ENCODE measurements at regions not wholly inside any gene's neighbourhood (a gene's known extent, or its start where the extent isn't known, plus 50 kb on each side); places are given as distances from the start of the nearest gene placed in this dataset.

DNA sequence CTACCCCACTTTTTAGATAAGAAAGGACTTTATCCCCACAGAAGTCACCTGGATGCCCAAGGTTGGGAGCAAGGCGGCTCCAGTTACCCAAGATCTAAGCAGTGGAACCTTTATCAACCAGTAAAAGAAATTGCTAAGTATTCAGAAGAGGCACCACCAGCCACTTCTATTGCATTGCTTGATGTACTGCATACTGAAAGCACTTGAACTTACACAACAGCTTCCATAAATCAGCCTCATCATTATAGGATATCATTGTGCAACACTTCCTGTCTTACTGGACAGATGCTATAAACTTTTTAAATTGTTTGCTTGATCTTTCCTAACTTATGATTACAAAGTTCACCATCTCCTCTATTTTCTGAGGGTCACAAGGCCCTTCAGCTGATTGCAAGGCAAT, 642.7 kb upstream of the CXADR start:
- CTCF ChIA-PET, result no interaction called here
- no peak overlapping the region for H3K4me3 Mint-ChIP-seq (ENCODE audit: low read depth, unreplicated experiment)
- no peak for DNase-seq
- H3K27ac Mint-ChIP-seq (ENCODE audit: unreplicated experiment), result no peak overlapping the region
- H3K36me3 Mint-ChIP-seq (ENCODE audit: insufficient read depth, unreplicated experiment), result no peaks in the 10 kb centered on the region
- no peaks in the 10 kb centered on the region for H3K9me3 Mint-ChIP-seq (ENCODE audit: low read depth, unreplicated experiment)
- intact Hi-C loops (cut with micrococcal nuclease; ENCODE audit: unreplicated experiment), result no loop called here
- BruUV-seq (replicated peaks), result no TSS peak
- no peak for TF ChIP-seq CTCF (IDR thresholded peaks at IDR 0.05; ENCODE audit: unreplicated experiment)
- H3K4me1 Mint-ChIP-seq (ENCODE audit: low read depth, unreplicated experiment), result no peaks in the 10 kb centered on the region
- H3K27me3 Mint-ChIP-seq (ENCODE audit: unreplicated experiment), result no peaks in the 10 kb centered on the region

DNA sequence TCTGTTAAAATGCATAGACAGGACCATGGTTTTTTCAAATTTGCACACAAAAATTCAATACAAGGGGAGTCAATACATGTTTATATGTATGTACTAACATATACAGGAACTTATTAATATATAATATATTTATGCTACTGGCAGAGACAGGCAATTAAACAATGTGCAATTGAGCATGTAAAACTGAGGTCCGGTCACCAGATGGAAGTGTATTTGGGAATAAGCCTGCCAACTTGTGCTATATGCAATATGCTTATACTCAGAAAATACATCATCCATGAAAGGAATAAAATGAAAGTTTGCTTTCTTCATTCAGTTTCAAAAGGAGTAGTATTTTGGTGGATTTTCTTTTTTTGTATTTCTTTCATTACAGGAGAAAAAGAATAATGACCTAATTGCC, 640.2 kb upstream of the CXADR start:
- Mint-ChIP-seq H3K4me3 (ENCODE audit: low read depth, unreplicated experiment) (no peak overlapping the region), H3K4me1 (ENCODE audit: low read depth, unreplicated experiment) (no peaks in the 10 kb centered on the region), H3K27ac (ENCODE audit: unreplicated experiment) (no peak overlapping the region), H3K9me3 (ENCODE audit: low read depth, unreplicated experiment) (peaks cover under 1% of the 10 kb centered on the region), H3K27me3 (ENCODE audit: unreplicated experiment) (no peaks in the 10 kb centered on the region), H3K36me3 (ENCODE audit: insufficient read depth, unreplicated experiment) (no peaks in the 10 kb centered on the region)
- CTCF ChIA-PET, result no interaction called here
- intact Hi-C loops (cut with micrococcal nuclease; ENCODE audit: unreplicated experiment), result no loop called here
- no peak for TF ChIP-seq CTCF (IDR thresholded peaks at IDR 0.05; ENCODE audit: unreplicated experiment)
- no peak for DNase-seq
- BruUV-seq (replicated peaks), result no TSS peak

DNA sequence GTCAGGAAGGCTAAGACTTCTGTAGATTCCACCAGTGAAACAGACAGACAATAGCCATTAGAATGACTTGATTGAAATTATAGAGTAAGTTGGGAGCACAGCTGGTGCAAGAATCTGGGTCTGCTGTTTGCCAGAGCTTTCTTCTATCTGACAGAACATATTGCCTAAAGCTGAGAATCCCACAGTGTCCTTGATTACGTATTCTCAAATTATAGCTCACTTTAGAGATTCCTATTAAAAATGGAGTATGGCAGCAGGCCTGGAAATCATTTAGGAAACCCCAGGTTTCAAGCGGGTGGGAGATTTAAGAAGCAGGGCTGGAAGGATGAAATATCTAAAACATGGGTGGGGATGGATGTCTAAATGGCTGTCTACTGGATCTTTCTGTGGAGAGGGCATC, 639.7 kb upstream of the CXADR start:
- no peaks in the 10 kb centered on the region for H3K27me3 Mint-ChIP-seq (ENCODE audit: unreplicated experiment)
- intact Hi-C loops (cut with micrococcal nuclease; ENCODE audit: unreplicated experiment), result no loop called here
- no peak overlapping the region for H3K4me3 Mint-ChIP-seq (ENCODE audit: low read depth, unreplicated experiment)
- no peak overlapping the region for H3K27ac Mint-ChIP-seq (ENCODE audit: unreplicated experiment)
- CTCF ChIA-PET, result no interaction called here
- BruUV-seq (replicated peaks), result no TSS peak
- no peaks in the 10 kb centered on the region for H3K36me3 Mint-ChIP-seq (ENCODE audit: insufficient read depth, unreplicated experiment)
- no peak for DNase-seq
- H3K9me3 Mint-ChIP-seq (ENCODE audit: low read depth, unreplicated experiment), result peaks cover 2% of the 10 kb centered on the region
- no peak for TF ChIP-seq CTCF (IDR thresholded peaks at IDR 0.05; ENCODE audit: unreplicated experiment)
- H3K4me1 Mint-ChIP-seq (ENCODE audit: low read depth, unreplicated experiment), result no peaks in the 10 kb centered on the region

- H3K9me3 Mint-ChIP-seq (ENCODE audit: low read depth, unreplicated experiment), result peaks cover 2% of the 10 kb centered on the region
- no peak overlapping the region for H3K4me3 Mint-ChIP-seq (ENCODE audit: low read depth, unreplicated experiment)
- no peaks in the 10 kb centered on the region for H3K4me1 Mint-ChIP-seq (ENCODE audit: low read depth, unreplicated experiment)
- CTCF ChIA-PET, result no interaction called here
- BruUV-seq (replicated peaks), result no TSS peak
- H3K36me3 Mint-ChIP-seq (ENCODE audit: insufficient read depth, unreplicated experiment), result no peaks in the 10 kb centered on the region
- no peak for DNase-seq
- no peak for TF ChIP-seq CTCF (IDR thresholded peaks at IDR 0.05; ENCODE audit: unreplicated experiment)
- intact Hi-C loops (cut with micrococcal nuclease; ENCODE audit: unreplicated experiment), result no loop called here
- H3K27me3 Mint-ChIP-seq (ENCODE audit: unreplicated experiment), result no peaks in the 10 kb centered on the region
- no peak overlapping the region for H3K27ac Mint-ChIP-seq (ENCODE audit: unreplicated experiment)
Measured at GRCh38 chr21:16873596-16873995, 639.2 kb upstream of the CXADR start.

GRCh38 chr21:16879479-16879878, 633.4 kb upstream of the CXADR start:
- Mint-ChIP-seq H3K4me1 (ENCODE audit: low read depth, unreplicated experiment) (no peaks in the 10 kb centered on the region), H3K4me3 (ENCODE audit: low read depth, unreplicated experiment) (no peak overlapping the region), H3K27me3 (ENCODE audit: unreplicated experiment) (no peaks in the 10 kb centered on the region), H3K9me3 (ENCODE audit: low read depth, unreplicated experiment) (peaks cover 6% of the 10 kb centered on the region), H3K27ac (ENCODE audit: unreplicated experiment) (no peak overlapping the region), H3K36me3 (ENCODE audit: insufficient read depth, unreplicated experiment) (no peaks in the 10 kb centered on the region)
- TF ChIP-seq CTCF (IDR thresholded peaks at IDR 0.05; ENCODE audit: unreplicated experiment), result no peak
- no TSS peak for BruUV-seq (replicated peaks)
- intact Hi-C loops (cut with micrococcal nuclease; ENCODE audit: unreplicated experiment), result no loop called here
- DNase-seq, result no peak
- CTCF ChIA-PET, result no interaction called here
